ENCODE measurements at regions not wholly inside any gene's neighbourhood (a gene's known extent, or its start where the extent isn't known, plus 50 kb on each side); places are given as distances from the start of the nearest gene placed in this dataset.

- TF ChIP-seq CTCF (IDR thresholded peaks at IDR 0.05; ENCODE audit: low read length) (no peak), EZH2 (IDR thresholded peaks at IDR 0.05; ENCODE audit: borderline replicate concordance, low read length) (no peak)
Measured at GRCh38 chr10:10489805-10490571, 527.7 kb upstream of the CELF2 start.
